Caco-2 (cell line): ENCODE measurements at regions not wholly inside any gene's neighbourhood (a gene's known extent, or its start where the extent isn't known, plus 50 kb on each side); places are given as distances from the start of the nearest gene placed in this dataset.

Source experiments
- BruUV-seq: library from RNA; stranded (reverse); fragments of 400-500 nt; replicated peaks from 2 replicates; lab custom pipeline; 2021; lab: Mats Ljungman, UMichigan
- CTCF ChIA-PET: fragments of 300-600 bp; sonication (Branson Sonifier 250); formaldehyde crosslinking; loops from one replicate; lab custom pipeline; 2022; ENCODE audit warnings: antibody characterized with exemption; lab: Charles Lee
- POLR2A ChIA-PET: fragments of 300-600 bp; sonication (Branson Sonifier 250); formaldehyde crosslinking; loops from one replicate; lab custom pipeline; 2022; ENCODE audit warnings: antibody characterized with exemption; lab: Charles Lee
- DNase-seq, 2 experiments: peaks; one replicate each; pipeline versions ENCODE4 v3.0.0 to v3.0.0-alpha.2; 2020 to 2022
- H3K27me3 ChIP-seq: replicated peaks from 2 replicates; pipeline ENCODE4 v1.6.0; 2011; ENCODE audit warnings: low read length; ENCODE audit not compliant: control insufficient read depth, insufficient read depth
- H3K36me3 ChIP-seq: 2 replicates; pipeline ENCODE4 v1.5.1; 2011; ENCODE audit warnings: low read length; ENCODE audit not compliant: control insufficient read depth, insufficient read depth
- H3K4me1 ChIP-seq: fragments of 250-450 bp; sonication (Bioruptor Pico); 2 replicates; pipeline ENCODE4 v1.5.1; 2020; ENCODE audit warnings: mild to moderate bottlenecking
- H3K4me3 ChIP-seq: 2 replicates; pipeline ENCODE4 v1.5.1; 2011; ENCODE audit warnings: low read depth, mild to moderate bottlenecking, control low read depth, low read length
- H3K9me3 ChIP-seq: fragments of 250-450 bp; sonication (Bioruptor Pico); 2 replicates; pipeline ENCODE4 v1.5.1; 2020; ENCODE audit warnings: mild to moderate bottlenecking, moderate library complexity
- H3K27ac Mint-ChIP-seq: one replicate; pipeline ENCODE4 v1.8.0; 2022; ENCODE audit warnings: mixed read lengths; ENCODE audit not compliant: unreplicated experiment
- H3K27me3 Mint-ChIP-seq: one replicate; pipeline ENCODE4 v1.8.0; 2022; ENCODE audit warnings: mixed read lengths; ENCODE audit not compliant: insufficient read depth, unreplicated experiment
- H3K36me3 Mint-ChIP-seq: one replicate; pipeline ENCODE4 v1.8.0; 2022; ENCODE audit warnings: mild to moderate bottlenecking, mixed read lengths; ENCODE audit not compliant: insufficient read depth, unreplicated experiment
- H3K4me1 Mint-ChIP-seq: one replicate; pipeline ENCODE4 v1.8.0; 2022; ENCODE audit warnings: low read depth, mixed read lengths; ENCODE audit not compliant: unreplicated experiment
- H3K4me3 Mint-ChIP-seq: one replicate; pipeline ENCODE4 v1.8.0; 2022; ENCODE audit warnings: mild to moderate bottlenecking, moderate library complexity, mixed read lengths; ENCODE audit not compliant: unreplicated experiment
- H3K9me3 Mint-ChIP-seq: one replicate; pipeline ENCODE4 v1.8.0; 2022; ENCODE audit warnings: mixed read lengths; ENCODE audit not compliant: unreplicated experiment
- intact Hi-C: fragments of 100-400 bp; cut with micrococcal nuclease; formaldehyde crosslinking; loops from one replicate; pipeline ENCODE4 v1.10.0; 2022; ENCODE audit not compliant: unreplicated experiment
- TF ChIP-seq, protein P1 (sequence below), 2 experiments: fragments of 200-600 bp in 1 of 2; IDR thresholded peaks; 1 replicate in 1 of 2; 2 replicates in 1 of 2; pipeline versions ENCODE4 v1.5.1 to v1.8.0; 2011 to 2022; ENCODE audit warnings: antibody characterized with exemption in 1 of 2, control low read depth in 1 of 2, inconsistent platforms in 1 of 2, low read depth in 1 of 2, low read length in 1 of 2, mild to moderate bottlenecking in 1 of 2, moderate library complexity in 1 of 2; ENCODE audit not compliant: insufficient read depth in 1 of 2, severe bottlenecking in 1 of 2, unreplicated experiment in 1 of 2

DNA sequence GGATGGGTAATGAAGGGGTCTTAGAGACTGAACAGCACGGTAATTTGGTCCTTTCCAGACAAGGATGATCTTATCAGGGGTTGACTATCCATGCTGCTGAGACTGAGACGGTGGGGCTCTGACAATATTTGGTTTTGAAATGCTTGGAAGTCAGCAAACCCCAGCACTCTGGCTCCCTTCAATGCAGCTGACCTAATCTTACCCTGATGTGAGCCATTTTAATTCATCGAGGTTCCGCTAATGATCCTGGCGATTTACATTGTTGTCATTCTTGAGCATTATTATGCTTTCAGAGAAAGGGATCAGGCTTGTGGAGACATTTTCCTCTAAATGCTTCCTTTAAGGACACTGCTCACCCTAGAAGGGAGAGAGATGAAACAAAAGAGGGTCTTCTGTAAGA, 114.6 kb upstream of the BMPER start:
- no peak overlapping the region for H3K4me3 ChIP-seq
- intact Hi-C loops, result no loop called here
- H3K4me1 ChIP-seq, result no peaks in the 10 kb centered on the region
- H3K27me3 ChIP-seq, result no peaks in the 10 kb centered on the region
- ChIA-PET POLR2A (no interaction called here), CTCF (no interaction called here)
- TF ChIP-seq, protein P1, sequence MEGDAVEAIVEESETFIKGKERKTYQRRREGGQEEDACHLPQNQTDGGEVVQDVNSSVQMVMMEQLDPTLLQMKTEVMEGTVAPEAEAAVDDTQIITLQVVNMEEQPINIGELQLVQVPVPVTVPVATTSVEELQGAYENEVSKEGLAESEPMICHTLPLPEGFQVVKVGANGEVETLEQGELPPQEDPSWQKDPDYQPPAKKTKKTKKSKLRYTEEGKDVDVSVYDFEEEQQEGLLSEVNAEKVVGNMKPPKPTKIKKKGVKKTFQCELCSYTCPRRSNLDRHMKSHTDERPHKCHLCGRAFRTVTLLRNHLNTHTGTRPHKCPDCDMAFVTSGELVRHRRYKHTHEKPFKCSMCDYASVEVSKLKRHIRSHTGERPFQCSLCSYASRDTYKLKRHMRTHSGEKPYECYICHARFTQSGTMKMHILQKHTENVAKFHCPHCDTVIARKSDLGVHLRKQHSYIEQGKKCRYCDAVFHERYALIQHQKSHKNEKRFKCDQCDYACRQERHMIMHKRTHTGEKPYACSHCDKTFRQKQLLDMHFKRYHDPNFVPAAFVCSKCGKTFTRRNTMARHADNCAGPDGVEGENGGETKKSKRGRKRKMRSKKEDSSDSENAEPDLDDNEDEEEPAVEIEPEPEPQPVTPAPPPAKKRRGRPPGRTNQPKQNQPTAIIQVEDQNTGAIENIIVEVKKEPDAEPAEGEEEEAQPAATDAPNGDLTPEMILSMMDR (IDR thresholded peaks at IDR 0.05; ENCODE audit: insufficient read depth in 1 of 2, low read depth in 1 of 2, low read length in 1 of 2, severe bottlenecking in 1 of 2, unreplicated experiment in 1 of 2), result no peak
- DNase-seq, result no peak
- Mint-ChIP-seq H3K27ac (no peak overlapping the region), H3K4me1 (no peaks in the 10 kb centered on the region), H3K9me3 (no peaks in the 10 kb centered on the region), H3K36me3 (no peaks in the 10 kb centered on the region), H3K27me3 (peaks cover 8% of the 10 kb centered on the region), H3K4me3 (no peak overlapping the region)
- no peaks in the 10 kb centered on the region for H3K9me3 ChIP-seq
- H3K36me3 ChIP-seq, result no peaks in the 10 kb centered on the region
- no TSS peak for BruUV-seq

DNA sequence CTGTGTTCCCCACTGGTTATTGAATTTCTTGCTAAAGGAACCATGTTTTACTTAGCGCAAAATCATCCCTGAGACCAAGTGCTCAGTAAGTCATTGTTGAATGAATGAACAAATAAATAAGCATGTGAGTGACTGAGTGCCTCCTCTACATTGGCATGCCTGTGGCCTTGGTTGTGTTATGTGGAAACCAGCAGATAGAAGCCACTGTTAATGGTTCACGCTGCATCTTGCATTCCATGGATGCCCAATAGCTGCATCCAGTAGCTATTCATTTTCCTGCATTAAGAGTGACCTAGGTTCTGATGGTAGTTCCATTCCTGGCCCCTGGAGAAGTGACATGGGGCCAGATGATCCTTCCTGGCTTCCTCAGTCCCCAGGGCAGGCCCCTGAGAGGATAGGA, 113.3 kb upstream of the BMPER start:
- Mint-ChIP-seq H3K4me3 (no peak overlapping the region), H3K36me3 (no peaks in the 10 kb centered on the region), H3K4me1 (no peaks in the 10 kb centered on the region), H3K27ac (no peak overlapping the region), H3K27me3 (no peaks in the 10 kb centered on the region), H3K9me3 (no peaks in the 10 kb centered on the region)
- intact Hi-C loops, result no loop called here
- POLR2A ChIA-PET, result no interaction called here
- Histone ChIP-seq H3K27me3 (no peaks in the 10 kb centered on the region), H3K4me3 (no peak overlapping the region), H3K9me3 (no peaks in the 10 kb centered on the region), H3K36me3 (no peaks in the 10 kb centered on the region), H3K4me1 (no peaks in the 10 kb centered on the region)
- TF ChIP-seq, protein P1 (IDR thresholded peaks at IDR 0.05; ENCODE audit: insufficient read depth in 1 of 2, low read depth in 1 of 2, low read length in 1 of 2, severe bottlenecking in 1 of 2, unreplicated experiment in 1 of 2), result no peak
- CTCF ChIA-PET, result no interaction called here
- DNase-seq, result no peak
- no TSS peak for BruUV-seq

DNA sequence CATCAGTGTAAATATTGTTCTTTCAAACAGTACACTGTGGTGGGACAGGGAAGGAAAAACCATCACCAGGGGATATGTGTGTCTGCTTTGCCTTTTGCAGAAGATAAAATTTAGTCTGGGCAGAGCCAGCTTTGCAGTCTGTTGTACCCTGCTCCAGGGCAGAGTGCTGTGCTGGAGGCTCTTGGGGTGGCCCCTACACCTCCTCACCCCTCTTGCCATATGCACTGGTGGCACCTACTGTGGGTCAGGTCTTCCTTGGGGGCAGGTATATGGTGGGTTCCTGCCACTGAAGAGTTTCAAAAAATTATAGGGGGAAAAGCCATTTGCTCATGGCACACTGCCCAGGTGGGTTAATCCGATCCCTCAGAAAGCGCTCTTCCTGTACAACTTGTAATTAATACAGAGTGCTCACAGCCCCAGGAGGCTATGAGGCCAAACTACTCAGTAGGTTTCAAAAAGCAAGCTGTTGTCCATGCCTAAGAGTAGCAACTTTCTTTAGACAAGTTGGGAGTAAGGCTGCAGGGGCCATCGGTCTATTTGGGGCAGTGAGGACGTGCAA, 112.7 kb upstream of the BMPER start:
- H3K4me1 ChIP-seq, result no peaks in the 10 kb centered on the region
- no peaks in the 10 kb centered on the region for H3K4me1 Mint-ChIP-seq
- POLR2A ChIA-PET, result no interaction called here
- intact Hi-C loops, result no loop called here
- no peaks in the 10 kb centered on the region for H3K36me3 ChIP-seq
- no peak overlapping the region for H3K27ac Mint-ChIP-seq
- CTCF ChIA-PET, result no interaction called here
- BruUV-seq, result no TSS peak
- no peaks in the 10 kb centered on the region for H3K36me3 Mint-ChIP-seq
- H3K9me3 ChIP-seq, result no peaks in the 10 kb centered on the region
- H3K9me3 Mint-ChIP-seq, result no peaks in the 10 kb centered on the region
- H3K27me3 ChIP-seq, result no peaks in the 10 kb centered on the region
- H3K4me3 ChIP-seq, result no peak overlapping the region
- TF ChIP-seq, protein P1 (IDR thresholded peaks at IDR 0.05; ENCODE audit: insufficient read depth in 1 of 2, low read depth in 1 of 2, low read length in 1 of 2, severe bottlenecking in 1 of 2, unreplicated experiment in 1 of 2), result no peak
- no peak for DNase-seq
- H3K4me3 Mint-ChIP-seq, result no peak overlapping the region
- no peaks in the 10 kb centered on the region for H3K27me3 Mint-ChIP-seq
